ENCODE measurements at regions not wholly inside any gene's neighbourhood (a gene's known extent, or its start where the extent isn't known, plus 50 kb on each side); places are given as distances from the start of the nearest gene placed in this dataset.

DNA sequence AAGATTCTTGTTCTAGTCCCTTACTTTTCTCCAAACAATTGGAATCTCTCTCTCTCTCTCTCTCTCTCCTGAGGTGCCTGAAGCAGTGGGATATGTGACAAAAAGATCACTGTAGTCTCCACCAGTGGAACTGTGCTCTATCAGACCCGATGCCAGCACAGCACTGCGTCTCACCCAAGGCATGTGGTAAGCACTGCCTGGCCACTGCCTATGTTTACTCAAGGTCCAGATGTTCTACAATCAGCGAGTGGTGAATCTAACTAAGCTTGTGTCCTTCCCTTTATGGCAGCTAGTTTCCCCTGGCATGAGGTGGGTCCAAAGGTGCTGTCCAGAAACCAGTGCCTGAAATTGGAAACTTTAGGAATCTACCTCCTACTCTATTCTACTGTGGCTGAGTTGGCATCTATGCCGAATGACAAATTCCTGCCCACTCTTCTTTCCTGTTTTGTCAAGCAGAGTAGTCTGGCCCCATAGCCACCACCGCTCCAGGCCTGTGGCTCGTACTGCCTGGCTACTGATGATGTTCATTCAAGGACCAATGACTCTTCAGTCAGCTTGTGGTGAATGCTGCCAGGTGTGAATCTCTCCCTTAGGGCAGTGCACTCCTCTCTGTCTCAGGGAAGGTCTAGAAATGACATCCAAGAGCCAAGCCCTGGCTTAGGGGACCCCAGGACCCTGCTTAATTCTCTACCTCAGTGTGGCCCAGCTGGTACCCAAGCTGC lies 416.5 kb downstream of the TEX13C start:
- TF ChIP-seq, protein P1, sequence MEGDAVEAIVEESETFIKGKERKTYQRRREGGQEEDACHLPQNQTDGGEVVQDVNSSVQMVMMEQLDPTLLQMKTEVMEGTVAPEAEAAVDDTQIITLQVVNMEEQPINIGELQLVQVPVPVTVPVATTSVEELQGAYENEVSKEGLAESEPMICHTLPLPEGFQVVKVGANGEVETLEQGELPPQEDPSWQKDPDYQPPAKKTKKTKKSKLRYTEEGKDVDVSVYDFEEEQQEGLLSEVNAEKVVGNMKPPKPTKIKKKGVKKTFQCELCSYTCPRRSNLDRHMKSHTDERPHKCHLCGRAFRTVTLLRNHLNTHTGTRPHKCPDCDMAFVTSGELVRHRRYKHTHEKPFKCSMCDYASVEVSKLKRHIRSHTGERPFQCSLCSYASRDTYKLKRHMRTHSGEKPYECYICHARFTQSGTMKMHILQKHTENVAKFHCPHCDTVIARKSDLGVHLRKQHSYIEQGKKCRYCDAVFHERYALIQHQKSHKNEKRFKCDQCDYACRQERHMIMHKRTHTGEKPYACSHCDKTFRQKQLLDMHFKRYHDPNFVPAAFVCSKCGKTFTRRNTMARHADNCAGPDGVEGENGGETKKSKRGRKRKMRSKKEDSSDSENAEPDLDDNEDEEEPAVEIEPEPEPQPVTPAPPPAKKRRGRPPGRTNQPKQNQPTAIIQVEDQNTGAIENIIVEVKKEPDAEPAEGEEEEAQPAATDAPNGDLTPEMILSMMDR (IDR thresholded peaks at IDR 0.05; ENCODE audit: low read depth, low read length, poor library complexity, severe bottlenecking), result no peak
- no peak for TF ChIP-seq EZH2phosphoT487 (IDR thresholded peaks at IDR 0.05; ENCODE audit: borderline replicate concordance, low read length)
